Left lung (tissue), 4 donors: ENCODE measurements at regions not wholly inside any gene's neighbourhood (a gene's known extent, or its start where the extent isn't known, plus 50 kb on each side); places are given as distances from the start of the nearest gene placed in this dataset.

Experiments
- ATAC-seq: fragments of 200-7000 bp; cut with Tn5 transposase; one replicate; pipeline ENCODE4 v1.9.1; 2020; ENCODE audit warnings: moderate library complexity
- DNase-seq, 4 donors: peaks; one replicate each; pipeline ENCODE4 v3.0.0-alpha.2; 2013 to 2020
- H3K27ac ChIP-seq, 2 donors: fragments of 200-600 bp; sonication (generic) in 1 of 2; one replicate each; pipeline versions ENCODE4 v1.5.0 to v1.8.0; 2020 to 2021
- H3K27me3 ChIP-seq, 2 donors: fragments of 200-600 bp; sonication (generic) in 1 of 2; one replicate each; pipeline versions ENCODE4 v1.5.0 to v1.8.0; 2020 to 2021
- H3K36me3 ChIP-seq, 2 donors: fragments of 200-600 bp; sonication (generic) in 1 of 2; one replicate each; pipeline versions ENCODE4 v1.5.0 to v1.8.0; 2020 to 2021
- H3K4me1 ChIP-seq, 2 donors: fragments of 200-600 bp; one replicate each; pipeline ENCODE4 v1.8.0; 2021
- H3K4me3 ChIP-seq, 2 donors: fragments of 200-600 bp; sonication (generic) in 1 of 2; one replicate each; pipeline versions ENCODE4 v1.5.0 to v1.8.0; 2020 to 2021; ENCODE audit warnings: mild to moderate bottlenecking in 1 of 2
- H3K9me3 ChIP-seq, 2 donors: fragments of 200-600 bp; sonication (generic) in 1 of 2; one replicate each; pipeline versions ENCODE4 v1.5.0 to v1.8.0; 2020 to 2021
- intact Hi-C, 2 donors: fragments of 100-400 bp; cut with DNase I; formaldehyde crosslinking; loops; one replicate each; pipeline versions ENCODE4 v1.11.2 to v1.14.2; 2022
- TF ChIP-seq, protein P1 (sequence below), 2 donors: fragments of 200-600 bp; sonication (generic) in 1 of 2; IDR thresholded peaks; one replicate each; pipeline versions ENCODE4 v1.5.0 to v1.8.0; 2021; ENCODE audit warnings: antibody characterized with exemption in 2 of 2
- donor health status: DM: no; HTN: yes; CAD: no.
- donor health status: DM: no; HTN: no; CAD: no.

DNA sequence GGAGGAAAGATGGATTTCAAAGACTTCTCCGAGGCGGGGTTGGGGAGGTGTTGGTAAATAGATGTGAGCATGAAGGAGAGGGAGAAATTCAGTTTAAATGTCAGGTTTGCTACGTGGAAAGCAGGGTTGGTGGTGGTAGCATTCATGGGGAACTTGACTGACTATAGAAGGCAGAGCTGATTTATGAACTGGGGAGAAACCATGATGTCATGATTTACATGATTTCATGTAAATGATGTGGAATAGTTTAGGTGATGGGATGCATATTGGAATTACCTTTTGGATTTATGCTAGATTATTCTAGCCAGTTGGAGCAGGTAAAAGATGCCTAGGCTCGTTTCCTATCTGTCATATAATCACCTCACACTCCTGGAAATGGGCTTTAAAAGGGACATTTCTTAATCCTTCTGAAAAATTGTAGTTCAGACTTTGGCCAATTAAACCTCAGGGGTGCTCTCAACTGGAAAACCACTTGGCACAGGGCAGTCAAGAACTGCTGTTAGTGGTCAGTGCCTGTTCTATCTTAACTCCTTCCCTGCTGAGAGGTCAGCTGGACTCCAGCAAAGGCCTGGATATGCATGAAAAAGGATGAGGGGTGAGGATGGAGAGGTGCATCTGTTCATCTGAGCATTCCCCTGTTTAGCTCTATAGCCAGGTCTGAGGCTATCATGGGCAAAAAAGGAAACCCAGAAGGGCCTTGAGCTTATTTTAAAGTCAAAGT, 50.1 kb upstream of the BASP1 start:
- Histone ChIP-seq H3K27ac (no peak overlapping the region), H3K4me1 (peaks cover 0 to 9% of the 10 kb centered on the region in 2 donors), H3K9me3 (no peaks in the 10 kb centered on the region), H3K4me3 (no peak overlapping the region), H3K36me3 (no peaks in the 10 kb centered on the region), H3K27me3 (no peaks in the 10 kb centered on the region)
- TF ChIP-seq, protein P1, sequence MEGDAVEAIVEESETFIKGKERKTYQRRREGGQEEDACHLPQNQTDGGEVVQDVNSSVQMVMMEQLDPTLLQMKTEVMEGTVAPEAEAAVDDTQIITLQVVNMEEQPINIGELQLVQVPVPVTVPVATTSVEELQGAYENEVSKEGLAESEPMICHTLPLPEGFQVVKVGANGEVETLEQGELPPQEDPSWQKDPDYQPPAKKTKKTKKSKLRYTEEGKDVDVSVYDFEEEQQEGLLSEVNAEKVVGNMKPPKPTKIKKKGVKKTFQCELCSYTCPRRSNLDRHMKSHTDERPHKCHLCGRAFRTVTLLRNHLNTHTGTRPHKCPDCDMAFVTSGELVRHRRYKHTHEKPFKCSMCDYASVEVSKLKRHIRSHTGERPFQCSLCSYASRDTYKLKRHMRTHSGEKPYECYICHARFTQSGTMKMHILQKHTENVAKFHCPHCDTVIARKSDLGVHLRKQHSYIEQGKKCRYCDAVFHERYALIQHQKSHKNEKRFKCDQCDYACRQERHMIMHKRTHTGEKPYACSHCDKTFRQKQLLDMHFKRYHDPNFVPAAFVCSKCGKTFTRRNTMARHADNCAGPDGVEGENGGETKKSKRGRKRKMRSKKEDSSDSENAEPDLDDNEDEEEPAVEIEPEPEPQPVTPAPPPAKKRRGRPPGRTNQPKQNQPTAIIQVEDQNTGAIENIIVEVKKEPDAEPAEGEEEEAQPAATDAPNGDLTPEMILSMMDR (IDR thresholded peaks at IDR 0.05) = no peak
- ATAC-seq = no peak
- DNase-seq = no peak
- intact Hi-C loops = no loop called here
